CD4-positive, alpha-beta T cell treated with Interleukin-4 for 1 hour (primary cell): ENCODE measurements at regions not wholly inside any gene's neighbourhood (a gene's known extent, or its start where the extent isn't known, plus 50 kb on each side); places are given as distances from the start of the nearest gene placed in this dataset.
"Not testable (repeated sequence)": the region's sequence is repeated elsewhere in the genome, so short reads cannot be mapped to it uniquely, and the experiment has no call there.

Experiments
- DNase-seq, 2 donors: peaks; one replicate each; pipeline ENCODE4 v3.0.0-alpha.2; 2020 to 2022

DNA sequence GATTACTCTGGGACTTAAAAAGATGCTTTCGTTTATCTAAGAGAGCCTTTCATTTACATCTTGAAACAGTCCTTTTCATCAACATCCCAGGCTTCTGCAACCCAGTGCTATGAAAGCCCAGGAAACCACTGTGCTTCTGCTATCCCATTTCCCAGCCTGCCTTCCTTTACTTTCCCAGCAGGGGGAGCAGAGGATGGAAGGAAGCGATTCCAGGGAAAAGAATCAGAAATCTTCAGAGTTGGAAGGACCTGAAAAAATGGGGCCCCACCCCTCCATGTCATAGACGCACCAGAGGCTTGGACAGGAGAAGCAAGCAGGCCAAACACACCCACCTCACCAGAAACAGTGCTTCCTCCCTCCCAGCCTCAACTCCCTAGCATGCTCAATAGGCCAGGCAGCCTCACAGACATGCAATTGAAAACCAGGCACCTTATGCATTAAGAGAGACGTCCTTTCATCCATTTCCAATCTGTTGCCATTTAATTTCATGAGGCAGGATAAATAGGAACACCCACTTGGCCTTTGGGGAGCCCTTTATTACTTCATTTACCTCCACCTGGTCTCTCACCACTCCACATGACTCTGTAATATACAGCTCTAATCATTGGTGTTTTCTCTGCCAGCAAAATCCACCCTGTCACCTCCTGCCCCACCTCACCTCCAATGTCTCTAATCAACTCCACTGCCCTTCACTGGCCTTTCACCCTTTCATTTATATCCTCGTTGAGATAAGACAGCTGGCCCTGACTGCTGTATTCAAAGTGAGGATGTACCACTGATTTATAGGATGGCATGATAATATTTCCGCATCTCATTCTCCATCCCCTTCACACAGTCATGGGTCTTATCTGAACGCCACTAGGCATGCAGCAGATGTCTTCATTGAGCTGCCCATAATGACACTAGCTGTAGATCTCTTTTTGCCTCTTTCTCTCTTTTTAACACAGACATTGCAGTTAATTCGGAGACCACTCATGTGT, 583.9 kb downstream of the NTRK3 start:
- no peak for DNase-seq

DNA sequence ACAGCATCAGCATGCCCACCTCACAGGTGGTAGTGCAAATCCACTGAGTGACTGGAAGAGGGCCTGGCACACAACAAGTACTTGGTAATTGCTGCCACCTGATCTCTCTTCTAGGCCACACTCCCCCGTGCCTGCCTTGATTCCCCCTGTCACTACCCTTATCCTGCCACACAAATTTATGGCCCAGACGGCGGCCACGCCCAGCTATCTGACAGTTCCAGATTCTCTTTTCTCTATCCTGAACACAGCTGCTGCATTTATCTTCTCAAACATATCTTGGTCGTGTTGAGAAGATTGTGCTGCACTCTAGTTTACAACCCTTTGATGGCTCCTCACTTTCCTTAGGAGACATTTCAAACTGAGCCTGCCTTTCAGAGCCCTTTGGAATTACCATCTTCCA, 585.2 kb downstream of the NTRK3 start:
- DNase-seq: no peak

- DNase-seq: no peak
Observed at GRCh38 chr15:87669846-87670245, 586.7 kb downstream of the NTRK3 start.

DNA sequence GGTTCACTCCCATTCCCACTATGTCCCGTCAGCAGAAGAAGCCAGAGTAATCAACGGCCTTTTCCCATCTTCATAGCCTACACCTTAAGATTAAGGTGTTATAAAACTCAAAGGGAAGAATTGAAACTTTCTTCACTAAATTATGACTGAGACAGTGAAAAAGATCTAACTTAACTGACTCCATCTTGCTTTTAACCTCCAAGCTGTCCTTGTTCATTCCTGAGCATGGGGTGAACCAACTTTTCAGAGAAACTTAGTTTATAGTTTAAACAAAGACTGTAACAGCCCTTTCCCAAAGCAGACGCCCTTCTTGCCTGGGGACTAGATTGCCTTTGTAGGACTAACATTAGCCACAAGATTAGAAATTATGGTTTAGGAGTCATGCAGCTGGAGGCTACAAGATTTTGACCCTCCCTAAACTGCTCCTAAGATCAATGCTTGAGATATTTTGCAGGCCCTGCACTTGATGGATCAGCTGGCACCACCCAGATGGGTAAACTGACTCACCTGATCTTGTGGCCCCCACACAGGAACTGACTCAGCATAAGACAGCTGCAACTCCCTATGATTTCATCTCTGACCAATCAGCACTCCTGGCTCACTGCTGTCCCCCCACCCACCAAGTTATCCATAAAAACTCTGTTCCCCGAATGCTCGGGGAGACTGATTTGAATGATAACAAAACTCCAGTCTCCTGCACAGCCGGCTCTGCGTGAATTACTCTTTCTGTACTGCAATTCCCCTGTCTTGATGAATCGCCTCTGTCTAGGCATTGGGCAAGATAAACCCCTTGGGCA, 587.6 kb downstream of the NTRK3 start:
- DNase-seq: not testable (repeated sequence)

DNA sequence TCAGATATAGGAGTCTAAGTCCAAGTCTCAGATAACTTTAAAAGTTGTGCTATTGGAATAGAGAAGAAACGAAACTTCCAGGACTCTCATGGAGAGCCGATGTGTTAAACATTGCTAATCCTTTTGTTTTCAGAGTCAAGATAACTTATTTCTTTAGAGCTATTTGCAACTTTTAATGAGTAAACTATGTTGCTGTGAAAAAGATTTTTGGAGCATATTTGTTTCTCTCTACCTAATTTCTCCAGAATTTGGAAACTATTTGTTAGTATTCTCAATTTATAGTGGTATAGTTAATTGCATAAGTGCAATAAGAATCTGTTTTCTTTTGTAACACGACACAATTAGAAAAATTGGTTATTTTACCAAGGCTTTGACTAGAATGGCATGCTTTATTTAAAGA, 588.9 kb downstream of the NTRK3 start:
- DNase-seq: peak in 1 of 2 donors; percentile 0

- no peak for DNase-seq
Observed at GRCh38 chr15:87662575-87662974, 594.0 kb downstream of the NTRK3 start.

- DNase-seq: no peak
Observed at GRCh38 chr15:87661454-87662355, 594.8 kb downstream of the NTRK3 start.

DNA sequence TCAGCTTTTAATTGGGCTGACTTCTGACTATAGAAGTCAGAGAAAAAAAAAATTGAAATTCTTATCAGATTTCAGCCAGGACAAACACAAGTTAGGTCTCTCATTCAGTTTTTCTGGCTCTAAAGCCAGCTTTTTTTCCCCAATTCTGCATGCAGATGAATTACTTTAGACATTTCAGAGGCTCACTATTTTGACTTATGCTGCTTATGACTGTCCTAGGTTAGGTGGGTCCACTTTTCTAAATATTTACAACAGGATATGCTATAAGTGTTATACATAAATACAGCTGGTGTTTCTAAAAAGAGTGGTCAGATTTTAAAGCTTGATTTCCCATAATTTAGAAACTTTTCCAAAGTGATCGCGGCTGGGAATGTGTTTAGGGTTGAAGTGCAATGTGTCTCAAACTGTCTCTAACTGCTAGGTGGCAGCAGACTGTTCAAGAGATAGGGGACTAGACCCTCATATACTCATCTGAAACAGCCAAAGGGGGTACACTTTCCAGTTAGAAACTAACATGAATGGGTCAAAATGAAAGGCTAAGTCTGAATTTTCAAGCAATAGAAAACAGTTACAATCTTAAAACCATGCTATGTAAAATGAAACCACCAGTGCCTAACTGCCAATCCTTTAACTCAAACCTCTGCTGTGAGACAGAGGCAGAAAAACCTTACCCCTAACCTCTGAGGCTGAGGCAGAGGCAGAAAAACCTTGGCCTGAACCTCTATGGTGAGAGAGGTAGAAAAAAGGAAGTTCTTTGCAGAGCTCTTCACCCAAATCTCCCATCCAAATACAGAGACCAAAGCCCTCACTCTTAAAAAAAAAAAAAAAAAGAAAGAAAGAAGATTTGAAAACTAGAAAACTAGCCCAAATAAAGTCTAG, 596.0 kb downstream of the NTRK3 start:
- no peak for DNase-seq

GRCh38 chr15:87656372-87656771, 600.2 kb downstream of the NTRK3 start:
- no peak for DNase-seq

DNA sequence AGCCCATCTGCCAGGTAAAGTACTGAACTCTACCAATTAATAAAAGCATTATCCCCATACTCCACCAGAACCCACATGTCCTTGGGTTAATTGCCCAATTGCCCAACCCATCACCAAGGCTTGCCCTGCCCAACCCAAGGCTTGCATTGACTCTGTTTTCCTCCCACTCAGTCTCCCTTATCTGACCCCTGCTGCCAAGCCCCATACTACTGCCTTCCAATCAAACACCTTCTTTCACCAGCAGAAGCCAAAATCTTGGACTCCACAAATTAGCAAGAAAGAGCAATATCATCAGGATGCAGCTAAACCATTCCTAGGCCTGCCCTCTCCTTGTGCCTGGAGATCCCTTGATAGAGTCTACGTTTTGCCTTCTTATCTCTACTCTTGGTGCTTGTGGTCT, 602.9 kb downstream of the NTRK3 start:
- DNase-seq: no peak

DNA sequence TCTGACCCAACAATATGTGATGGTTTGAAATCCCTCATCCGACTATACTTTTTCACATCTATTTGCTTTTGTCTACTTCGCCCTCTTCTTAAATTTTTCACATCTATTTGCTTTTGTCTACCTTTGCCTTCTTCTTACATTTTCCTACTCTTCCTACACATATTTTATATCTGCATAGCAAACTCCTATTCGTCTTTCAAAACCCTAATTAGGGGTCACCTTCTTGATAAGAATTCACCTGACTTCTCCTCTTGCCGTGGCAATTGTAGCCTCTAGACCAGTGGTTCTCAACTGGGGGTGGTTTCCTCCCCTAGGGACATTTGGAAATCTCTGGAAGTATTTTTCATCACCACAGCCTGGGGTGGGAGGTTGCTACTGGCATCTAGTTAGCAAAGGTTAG, 607.4 kb downstream of the NTRK3 start:
- no peak for DNase-seq

GRCh38 chr15:87648278-87648677, 608.3 kb downstream of the NTRK3 start:
- DNase-seq: no peak

DNA sequence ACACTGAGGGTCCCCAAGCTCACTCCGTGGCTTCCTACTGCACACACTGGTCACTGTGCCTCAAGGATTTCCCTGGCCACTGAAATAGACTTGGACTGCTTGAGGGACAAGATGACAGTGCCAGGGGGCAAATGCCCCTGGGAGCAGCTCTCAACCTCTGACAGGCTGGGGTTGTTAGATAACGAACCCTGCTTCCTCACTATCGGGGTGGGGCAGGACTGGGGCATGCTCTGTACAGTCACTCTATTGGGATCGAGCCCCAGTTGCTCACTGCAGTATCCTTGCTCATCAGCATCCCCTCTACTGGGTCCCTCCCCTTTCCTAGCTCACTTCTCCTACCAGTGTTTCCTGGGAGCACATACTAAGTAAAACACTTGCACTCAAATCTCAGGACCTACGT, 610.8 kb downstream of the NTRK3 start:
- DNase-seq: no peak

DNA sequence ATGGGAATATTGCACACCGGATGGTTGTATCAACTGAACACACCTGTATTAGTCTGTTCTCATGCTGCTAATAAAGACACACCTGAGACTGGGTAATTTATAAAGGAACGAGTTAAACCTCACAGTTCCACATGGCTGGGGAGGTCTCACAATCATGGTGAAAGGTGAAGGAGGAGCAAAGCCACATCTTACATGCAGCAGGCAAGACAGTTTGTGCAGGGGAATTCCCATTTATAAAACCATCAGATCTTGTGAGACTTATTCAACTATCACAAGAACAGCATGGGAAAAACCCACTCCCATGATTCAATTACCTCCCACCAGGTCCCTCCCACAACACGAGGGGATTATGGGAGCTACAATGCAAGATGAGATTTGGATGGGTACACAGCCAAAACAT, 613.5 kb downstream of the NTRK3 start:
- peak in 1 of 2 donors; percentile 17 for DNase-seq

DNA sequence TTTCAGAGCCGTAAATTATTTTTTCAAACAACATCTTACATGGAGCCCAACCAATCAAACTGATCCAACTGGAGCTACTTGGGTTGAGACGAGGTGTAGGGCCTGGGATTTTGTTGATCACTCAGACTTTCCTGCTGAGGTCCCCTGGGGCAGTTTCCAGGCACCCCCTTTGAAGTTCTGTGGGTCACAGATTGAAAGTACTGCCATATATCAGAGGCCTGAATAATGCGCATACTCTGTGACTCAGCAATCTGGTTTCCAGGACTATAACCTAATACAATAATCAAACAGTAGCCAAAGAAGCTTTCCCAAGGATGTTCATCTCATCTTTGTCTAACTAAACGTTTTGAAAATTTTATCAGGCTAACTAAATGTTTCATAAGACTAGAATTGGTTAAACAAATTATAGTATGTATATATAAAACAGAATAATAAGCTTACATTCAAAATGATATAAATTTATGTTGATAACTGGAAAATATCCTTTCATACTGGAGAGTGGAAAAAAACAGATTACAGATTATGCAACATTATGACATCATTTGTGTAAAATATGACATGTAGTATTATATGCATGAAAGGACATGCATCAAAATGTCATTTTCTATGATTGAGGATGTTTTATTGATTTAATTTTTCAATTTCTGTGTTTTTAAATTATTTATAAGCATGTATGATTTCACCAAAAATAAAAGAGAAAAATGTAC, 617.1 kb downstream of the NTRK3 start:
- no peak for DNase-seq

GRCh38 chr15:87638554-87639083, 617.9 kb downstream of the NTRK3 start:
- no peak for DNase-seq

- no peak for DNase-seq
Observed at GRCh38 chr15:87634361-87634760, 622.2 kb downstream of the NTRK3 start.

DNA sequence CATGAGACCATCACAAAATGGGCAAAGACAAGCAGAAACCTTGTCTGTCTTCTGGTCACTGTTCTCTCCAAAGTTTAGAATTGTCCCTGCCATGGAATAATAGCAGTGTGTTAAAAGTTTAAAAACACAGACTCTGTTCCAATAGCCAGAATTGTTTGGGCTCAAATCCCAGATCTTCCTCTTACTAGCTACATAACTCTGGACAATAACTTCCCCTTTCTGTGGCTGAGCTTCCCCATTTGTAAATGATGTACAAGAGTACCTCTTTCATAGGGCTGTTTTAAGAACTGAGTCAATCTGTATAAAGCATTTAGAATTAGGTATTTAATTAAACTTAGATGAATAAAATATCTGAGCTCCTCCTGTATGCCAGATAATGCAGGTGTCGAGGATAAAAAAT, 623.0 kb downstream of the NTRK3 start:
- no peak for DNase-seq

GRCh38 chr15:87632364-87632763, 624.2 kb downstream of the NTRK3 start:
- DNase-seq: no peak

DNA sequence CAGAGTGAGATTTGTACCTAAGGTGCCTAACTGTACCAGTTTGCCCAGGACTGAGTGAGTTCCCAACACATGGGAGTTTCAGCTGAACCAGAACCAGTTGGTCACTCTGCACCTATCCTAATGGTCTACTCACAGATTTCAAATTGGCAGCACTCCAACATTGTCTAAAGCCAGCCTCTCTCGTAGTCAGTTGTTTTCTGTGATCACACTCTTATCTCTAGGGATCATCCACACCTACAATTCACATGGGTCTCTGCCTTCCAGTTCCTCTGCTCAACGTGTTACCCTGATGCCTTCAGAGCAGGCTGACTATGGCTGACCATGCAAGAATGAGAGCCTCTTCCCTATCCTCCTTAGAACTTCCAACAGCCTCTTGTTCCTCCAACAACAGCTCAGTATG, 624.8 kb downstream of the NTRK3 start:
- DNase-seq: no peak

- DNase-seq: no peak
Observed at GRCh38 chr15:87631093-87631492, 625.4 kb downstream of the NTRK3 start.
